ENCODE measurements at regions not wholly inside any gene's neighbourhood (a gene's known extent, or its start where the extent isn't known, plus 50 kb on each side); places are given as distances from the start of the nearest gene placed in this dataset.
"Not testable (repeated sequence)": the region's sequence is repeated elsewhere in the genome, so short reads cannot be mapped to it uniquely, and the experiment has no call there.

- no peak for FAIRE-seq
Measured at GRCh38 chr7:69076566-69076965, 521.7 kb upstream of the AUTS2 start.

- FAIRE-seq, result no peak
Measured at GRCh38 chr7:69078997-69079769, 519.1 kb upstream of the AUTS2 start.

- FAIRE-seq, result not testable (repeated sequence)
Measured at GRCh38 chr7:69087281-69087680, 511.0 kb upstream of the AUTS2 start.

- peak; percentile 31 for FAIRE-seq
Measured at GRCh38 chr7:69088185-69088584, 510.1 kb upstream of the AUTS2 start.

- no peak for FAIRE-seq
Measured at GRCh38 chr7:69090936-69091335, 507.3 kb upstream of the AUTS2 start.

- FAIRE-seq, result no peak
Measured at GRCh38 chr7:69091521-69091920, 506.8 kb upstream of the AUTS2 start.

GRCh38 chr7:69095127-69095526 is 503.1 kb upstream of the AUTS2 start:
- no peak for FAIRE-seq

- no peak for FAIRE-seq
Measured at GRCh38 chr7:69095649-69096048, 502.6 kb upstream of the AUTS2 start.

- FAIRE-seq, result no peak
Measured at GRCh38 chr7:69104023-69104422, 494.3 kb upstream of the AUTS2 start.

- FAIRE-seq, result no peak
Measured at GRCh38 chr7:69105092-69105491, 493.2 kb upstream of the AUTS2 start.

GRCh38 chr7:69105981-69106380 is 492.3 kb upstream of the AUTS2 start:
- FAIRE-seq, result no peak

- FAIRE-seq, result not testable (repeated sequence)
Measured at GRCh38 chr7:69106449-69106848, 491.8 kb upstream of the AUTS2 start.

GRCh38 chr7:69106946-69107345 is 491.3 kb upstream of the AUTS2 start:
- not testable (repeated sequence) for FAIRE-seq

GRCh38 chr7:69108097-69108496 is 490.2 kb upstream of the AUTS2 start:
- no peak for FAIRE-seq

- no peak for FAIRE-seq
Measured at GRCh38 chr7:69109246-69109645, 489.0 kb upstream of the AUTS2 start.

GRCh38 chr7:69109879-69110278 is 488.4 kb upstream of the AUTS2 start:
- FAIRE-seq, result no peak

GRCh38 chr7:69110450-69111050 is 487.7 kb upstream of the AUTS2 start:
- FAIRE-seq, result no peak

GRCh38 chr7:69114374-69114773 is 483.9 kb upstream of the AUTS2 start:
- no peak for FAIRE-seq

- no peak for FAIRE-seq
Measured at GRCh38 chr7:69115788-69116187, 482.5 kb upstream of the AUTS2 start.

GRCh38 chr7:69116196-69116595 is 482.1 kb upstream of the AUTS2 start:
- not testable (repeated sequence) for FAIRE-seq

- FAIRE-seq, result no peak
Measured at GRCh38 chr7:69122953-69123352, 475.3 kb upstream of the AUTS2 start.

GRCh38 chr7:69126896-69127479 is 471.3 kb upstream of the AUTS2 start:
- no peak for FAIRE-seq

GRCh38 chr7:69129524-69129923 is 468.8 kb upstream of the AUTS2 start:
- FAIRE-seq, result no peak

- FAIRE-seq, result no peak
Measured at GRCh38 chr7:69129951-69130350, 468.3 kb upstream of the AUTS2 start.
